Progenitor cell of endocrine pancreas (in vitro differentiated cells): ENCODE measurements at regions not wholly inside any gene's neighbourhood (a gene's known extent, or its start where the extent isn't known, plus 50 kb on each side); places are given as distances from the start of the nearest gene placed in this dataset.

Source experiments
- DNase-seq: peaks from one replicate; pipeline ENCODE4 v3.0.0; 2021; ENCODE audit warnings: low spot score; ENCODE audit not compliant: unreplicated experiment
- H3K27ac Mint-ChIP-seq: 2 replicates; pipeline ENCODE4 v1.8.0; 2021; ENCODE audit warnings: mild to moderate bottlenecking, moderate library complexity, mixed read lengths
- H3K27me3 Mint-ChIP-seq: 2 replicates; pipeline ENCODE4 v1.8.0; 2021; ENCODE audit warnings: mixed read lengths
- H3K36me3 Mint-ChIP-seq: 2 replicates; pipeline ENCODE4 v1.8.0; 2022; ENCODE audit warnings: mixed read lengths; ENCODE audit not compliant: insufficient read depth
- H3K4me1 Mint-ChIP-seq: 2 replicates; pipeline ENCODE4 v1.8.0; 2021; ENCODE audit warnings: low read depth, mixed read lengths
- H3K4me3 Mint-ChIP-seq: 2 replicates; pipeline ENCODE4 v1.8.0; 2021; ENCODE audit warnings: low read depth, mild to moderate bottlenecking, moderate library complexity, mixed read lengths
- H3K9me3 Mint-ChIP-seq: 2 replicates; pipeline ENCODE4 v1.8.0; 2021; ENCODE audit warnings: low read depth, mixed read lengths
- TF ChIP-seq, protein P1 (sequence below): fragments of 200-600 bp; sonication (generic); IDR thresholded peaks from one replicate; pipeline ENCODE4 v1.5.0; 2021; ENCODE audit warnings: antibody characterized with exemption, mild to moderate bottlenecking; ENCODE audit not compliant: unreplicated experiment

DNA sequence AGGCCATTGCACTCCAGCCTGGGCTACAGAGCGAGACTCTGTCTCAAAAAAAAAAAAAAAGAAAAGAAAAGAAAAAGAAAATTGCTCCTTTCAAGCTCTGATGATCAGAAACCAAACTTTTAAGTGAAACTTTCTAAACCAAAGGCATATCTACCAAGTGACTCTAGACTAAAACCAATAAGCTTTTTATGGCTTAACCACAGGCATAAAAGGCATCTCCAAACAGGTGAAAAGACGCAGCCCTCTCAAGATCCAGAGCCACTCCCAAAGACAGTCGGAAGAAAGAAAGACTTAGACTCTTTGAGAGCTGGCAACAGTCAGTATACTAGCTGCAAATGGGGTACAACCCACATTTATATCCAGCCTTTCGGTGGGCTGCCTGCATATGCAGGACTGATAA, 117.1 kb upstream of the AP1S2 start:
- Mint-ChIP-seq H3K27ac (peak overlapping the region; percentile 72), H3K27me3 (peaks cover 2% of the 10 kb centered on the region), H3K4me3 (no peak overlapping the region), H3K9me3 (no peaks in the 10 kb centered on the region), H3K4me1 (peaks cover 2% of the 10 kb centered on the region), H3K36me3 (no peaks in the 10 kb centered on the region)
- no peak for DNase-seq
- TF ChIP-seq, protein P1, sequence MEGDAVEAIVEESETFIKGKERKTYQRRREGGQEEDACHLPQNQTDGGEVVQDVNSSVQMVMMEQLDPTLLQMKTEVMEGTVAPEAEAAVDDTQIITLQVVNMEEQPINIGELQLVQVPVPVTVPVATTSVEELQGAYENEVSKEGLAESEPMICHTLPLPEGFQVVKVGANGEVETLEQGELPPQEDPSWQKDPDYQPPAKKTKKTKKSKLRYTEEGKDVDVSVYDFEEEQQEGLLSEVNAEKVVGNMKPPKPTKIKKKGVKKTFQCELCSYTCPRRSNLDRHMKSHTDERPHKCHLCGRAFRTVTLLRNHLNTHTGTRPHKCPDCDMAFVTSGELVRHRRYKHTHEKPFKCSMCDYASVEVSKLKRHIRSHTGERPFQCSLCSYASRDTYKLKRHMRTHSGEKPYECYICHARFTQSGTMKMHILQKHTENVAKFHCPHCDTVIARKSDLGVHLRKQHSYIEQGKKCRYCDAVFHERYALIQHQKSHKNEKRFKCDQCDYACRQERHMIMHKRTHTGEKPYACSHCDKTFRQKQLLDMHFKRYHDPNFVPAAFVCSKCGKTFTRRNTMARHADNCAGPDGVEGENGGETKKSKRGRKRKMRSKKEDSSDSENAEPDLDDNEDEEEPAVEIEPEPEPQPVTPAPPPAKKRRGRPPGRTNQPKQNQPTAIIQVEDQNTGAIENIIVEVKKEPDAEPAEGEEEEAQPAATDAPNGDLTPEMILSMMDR: no peak

- Mint-ChIP-seq H3K4me3 (no peak overlapping the region), H3K27me3 (no peaks in the 10 kb centered on the region), H3K9me3 (no peaks in the 10 kb centered on the region), H3K36me3 (no peaks in the 10 kb centered on the region), H3K27ac (no peak overlapping the region), H3K4me1 (no peaks in the 10 kb centered on the region)
- no peak for DNase-seq
- TF ChIP-seq, protein P1: no peak
Measured at GRCh38 chrX:15963858-15964257, 109.2 kb upstream of the AP1S2 start.

DNA sequence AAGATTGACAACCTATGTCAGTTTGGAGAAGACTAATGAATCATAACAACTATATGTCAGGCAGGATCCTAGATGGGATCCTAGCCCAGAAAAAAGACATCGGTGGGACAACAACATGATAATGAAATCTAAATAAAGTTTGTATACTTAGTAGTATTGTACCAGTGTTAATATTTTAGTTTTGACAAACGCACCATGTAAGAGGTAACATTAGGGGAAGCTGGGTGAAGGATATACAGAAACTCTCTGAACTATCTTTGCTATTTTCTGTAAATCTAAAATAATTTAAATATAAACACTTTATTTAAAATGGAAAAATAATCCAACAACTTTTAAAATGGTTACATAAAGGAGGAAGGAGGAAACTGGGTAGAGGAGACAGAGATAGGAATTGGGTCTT, 105.6 kb upstream of the AP1S2 start:
- no peak for DNase-seq
- no peak overlapping the region for H3K27ac Mint-ChIP-seq
- no peaks in the 10 kb centered on the region for H3K36me3 Mint-ChIP-seq
- peaks cover 7% of the 10 kb centered on the region for H3K27me3 Mint-ChIP-seq
- no peaks in the 10 kb centered on the region for H3K4me1 Mint-ChIP-seq
- no peaks in the 10 kb centered on the region for H3K9me3 Mint-ChIP-seq
- H3K4me3 Mint-ChIP-seq: no peak overlapping the region
- TF ChIP-seq, protein P1: no peak

DNA sequence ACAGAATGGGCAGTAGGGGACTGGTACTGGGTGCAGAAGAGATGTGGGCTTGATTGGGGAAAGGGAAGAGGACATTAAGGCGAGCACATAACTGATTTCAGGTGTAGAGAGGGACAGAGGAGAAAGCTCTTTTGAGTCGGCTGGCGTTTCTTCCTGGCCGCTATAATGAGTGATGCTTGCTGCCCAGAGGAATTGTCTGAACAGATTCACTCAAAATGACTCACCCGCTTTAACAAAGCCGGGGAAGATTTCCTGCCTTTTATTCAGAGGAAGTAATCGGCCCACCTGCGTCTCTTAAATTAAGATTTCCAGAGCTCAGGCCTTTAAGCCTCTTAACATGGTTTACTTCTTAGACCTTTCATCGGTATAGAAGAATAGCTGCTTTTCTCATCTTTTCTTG, 102.1 kb upstream of the AP1S2 start:
- no peaks in the 10 kb centered on the region for H3K9me3 Mint-ChIP-seq
- H3K27me3 Mint-ChIP-seq: peaks cover 7% of the 10 kb centered on the region
- H3K36me3 Mint-ChIP-seq: no peaks in the 10 kb centered on the region
- no peak for DNase-seq
- no peak overlapping the region for H3K27ac Mint-ChIP-seq
- H3K4me1 Mint-ChIP-seq: no peaks in the 10 kb centered on the region
- TF ChIP-seq, protein P1: no peak
- H3K4me3 Mint-ChIP-seq: no peak overlapping the region

DNA sequence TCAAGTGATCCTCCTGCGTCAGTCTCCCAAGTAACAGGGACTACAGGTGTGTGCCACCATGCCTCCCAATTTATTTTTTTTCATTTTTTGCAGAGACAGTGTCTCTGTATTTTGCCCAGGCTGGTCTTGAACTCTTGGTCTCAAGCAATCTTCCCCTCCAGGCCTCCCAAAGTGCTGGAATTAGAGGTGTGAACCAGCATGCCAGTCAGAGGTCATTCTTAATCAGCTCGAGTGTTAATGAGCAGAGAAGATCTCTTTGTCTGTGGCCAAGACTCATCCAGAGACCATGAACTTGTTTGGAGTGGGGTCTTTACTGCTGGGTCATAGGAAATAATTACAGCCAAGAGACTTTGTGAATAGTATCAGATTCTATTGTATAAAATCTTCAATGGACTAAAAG, 99.2 kb upstream of the AP1S2 start:
- no peaks in the 10 kb centered on the region for H3K4me1 Mint-ChIP-seq
- H3K9me3 Mint-ChIP-seq: no peaks in the 10 kb centered on the region
- no peak overlapping the region for H3K4me3 Mint-ChIP-seq
- H3K27me3 Mint-ChIP-seq: peaks cover 7% of the 10 kb centered on the region
- H3K36me3 Mint-ChIP-seq: no peaks in the 10 kb centered on the region
- DNase-seq: no peak
- TF ChIP-seq, protein P1: no peak
- H3K27ac Mint-ChIP-seq: no peak overlapping the region
